ENCODE measurements at regions not wholly inside any gene's neighbourhood (a gene's known extent, or its start where the extent isn't known, plus 50 kb on each side); places are given as distances from the start of the nearest gene placed in this dataset.

DNA sequence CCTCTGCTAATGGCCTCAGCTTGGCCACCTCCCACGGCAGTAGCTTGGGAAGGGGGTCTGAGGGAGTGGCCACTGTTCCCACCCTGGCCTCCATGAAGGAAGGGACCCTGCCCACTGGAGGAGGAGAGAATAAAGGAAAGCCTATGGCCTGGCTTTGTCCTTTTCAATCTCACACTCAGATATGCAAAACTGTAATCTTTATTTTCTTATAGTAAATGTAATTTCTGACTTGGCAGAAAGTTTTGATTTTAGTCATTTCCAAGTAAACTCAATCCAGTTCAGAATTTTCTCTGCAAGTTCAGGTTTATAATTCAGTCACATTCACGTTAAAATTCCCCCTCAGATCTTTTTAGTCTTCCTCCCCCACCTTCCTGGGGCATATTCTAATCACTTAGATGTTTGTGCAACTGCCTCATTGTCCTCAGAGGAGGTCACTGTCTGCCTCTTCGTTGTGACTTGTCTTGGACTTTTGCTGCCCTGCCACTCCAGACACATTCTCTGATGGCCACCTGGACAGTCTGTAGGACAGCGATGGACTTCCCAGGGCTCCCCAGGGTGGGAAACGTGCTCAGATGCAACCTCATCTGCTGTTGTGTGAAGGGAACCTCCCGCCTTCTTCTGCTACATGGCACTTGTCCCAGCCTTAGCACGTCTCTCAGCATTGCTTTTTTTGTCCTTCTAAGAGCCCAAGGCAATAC, 222.8 kb upstream of the TBL1XR1 start:
- no peak overlapping the region for H3K4me3 ChIP-seq
- no peak for DNase-seq (ENCODE audit: low spot score in 2 of 2)
- TF ChIP-seq, protein P1, sequence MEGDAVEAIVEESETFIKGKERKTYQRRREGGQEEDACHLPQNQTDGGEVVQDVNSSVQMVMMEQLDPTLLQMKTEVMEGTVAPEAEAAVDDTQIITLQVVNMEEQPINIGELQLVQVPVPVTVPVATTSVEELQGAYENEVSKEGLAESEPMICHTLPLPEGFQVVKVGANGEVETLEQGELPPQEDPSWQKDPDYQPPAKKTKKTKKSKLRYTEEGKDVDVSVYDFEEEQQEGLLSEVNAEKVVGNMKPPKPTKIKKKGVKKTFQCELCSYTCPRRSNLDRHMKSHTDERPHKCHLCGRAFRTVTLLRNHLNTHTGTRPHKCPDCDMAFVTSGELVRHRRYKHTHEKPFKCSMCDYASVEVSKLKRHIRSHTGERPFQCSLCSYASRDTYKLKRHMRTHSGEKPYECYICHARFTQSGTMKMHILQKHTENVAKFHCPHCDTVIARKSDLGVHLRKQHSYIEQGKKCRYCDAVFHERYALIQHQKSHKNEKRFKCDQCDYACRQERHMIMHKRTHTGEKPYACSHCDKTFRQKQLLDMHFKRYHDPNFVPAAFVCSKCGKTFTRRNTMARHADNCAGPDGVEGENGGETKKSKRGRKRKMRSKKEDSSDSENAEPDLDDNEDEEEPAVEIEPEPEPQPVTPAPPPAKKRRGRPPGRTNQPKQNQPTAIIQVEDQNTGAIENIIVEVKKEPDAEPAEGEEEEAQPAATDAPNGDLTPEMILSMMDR (IDR thresholded peaks at IDR 0.05), result no peak
- no peaks in the 10 kb centered on the region for H3K36me3 ChIP-seq
- intact Hi-C loops (cut with DNase I), result no loop called here
- no peaks in the 10 kb centered on the region for H3K9me3 ChIP-seq
- no peaks in the 10 kb centered on the region for H3K27me3 ChIP-seq
- no peaks in the 10 kb centered on the region for H3K4me1 ChIP-seq
- H3K27ac ChIP-seq, result no peak overlapping the region

DNA sequence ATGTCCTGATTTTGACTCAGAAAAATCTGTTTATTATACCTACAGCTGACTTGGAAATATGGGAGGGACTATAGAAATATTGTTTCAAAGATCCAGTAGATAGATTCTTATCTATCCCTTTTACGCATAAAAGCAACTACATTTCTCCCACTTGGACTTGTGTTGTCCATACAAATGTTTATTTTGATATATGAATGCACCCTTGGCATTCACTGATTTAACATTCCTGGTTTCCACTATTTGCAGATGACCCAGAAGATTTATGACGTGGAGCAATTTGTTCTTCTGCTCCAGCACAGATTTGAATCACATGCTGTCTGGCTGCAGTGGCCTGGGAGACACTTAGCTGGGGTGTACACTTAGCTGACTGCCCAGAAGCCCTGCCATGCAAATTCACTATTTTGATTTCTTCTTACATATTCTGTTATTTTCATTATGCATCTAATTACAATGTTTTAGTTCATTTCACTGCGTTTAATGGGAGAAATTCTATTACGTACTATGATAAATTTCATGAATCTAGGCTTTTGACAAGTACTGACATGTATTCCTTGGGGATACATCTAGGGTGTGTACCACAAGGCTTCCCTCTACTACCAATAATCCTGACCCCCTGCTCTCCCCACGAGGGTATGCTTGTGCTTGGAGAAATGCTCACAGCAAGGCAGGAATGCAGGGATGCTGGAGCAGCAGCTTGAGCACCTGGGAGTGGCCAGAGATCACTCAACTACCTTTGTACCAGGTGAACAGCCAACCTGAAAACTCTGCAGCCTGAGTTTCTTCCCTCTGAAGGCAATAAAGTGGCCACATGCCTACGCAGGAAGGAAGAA, 223.6 kb upstream of the TBL1XR1 start:
- H3K27ac ChIP-seq, result no peak overlapping the region
- intact Hi-C loops (cut with DNase I), result no loop called here
- H3K4me1 ChIP-seq, result no peaks in the 10 kb centered on the region
- no peaks in the 10 kb centered on the region for H3K9me3 ChIP-seq
- no peaks in the 10 kb centered on the region for H3K36me3 ChIP-seq
- no peaks in the 10 kb centered on the region for H3K27me3 ChIP-seq
- no peak for DNase-seq (ENCODE audit: low spot score in 2 of 2)
- TF ChIP-seq, protein P1 (IDR thresholded peaks at IDR 0.05), result no peak
- H3K4me3 ChIP-seq, result no peak overlapping the region

DNA sequence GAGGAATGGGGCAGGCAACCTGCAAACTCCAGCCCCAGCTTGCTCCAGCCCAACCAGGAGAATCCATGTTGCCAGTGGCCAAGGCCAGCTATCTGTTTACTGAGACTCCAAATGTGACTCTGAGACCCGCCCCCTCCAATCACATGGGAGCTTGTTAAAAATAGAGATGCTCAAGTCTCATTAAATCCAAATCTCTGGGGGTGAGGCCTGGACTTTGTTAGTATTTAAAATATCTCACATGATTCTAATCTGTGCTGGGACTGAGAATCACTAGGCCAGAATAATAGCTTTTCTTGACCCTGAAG, 224.2 kb upstream of the TBL1XR1 start:
- H3K27me3 ChIP-seq, result no peaks in the 10 kb centered on the region
- TF ChIP-seq, protein P1 (IDR thresholded peaks at IDR 0.05), result no peak
- no peaks in the 10 kb centered on the region for H3K36me3 ChIP-seq
- H3K27ac ChIP-seq, result no peak overlapping the region
- no peaks in the 10 kb centered on the region for H3K9me3 ChIP-seq
- intact Hi-C loops (cut with DNase I), result no loop called here
- H3K4me1 ChIP-seq, result no peaks in the 10 kb centered on the region
- no peak overlapping the region for H3K4me3 ChIP-seq
- no peak for DNase-seq (ENCODE audit: low spot score in 2 of 2)

DNA sequence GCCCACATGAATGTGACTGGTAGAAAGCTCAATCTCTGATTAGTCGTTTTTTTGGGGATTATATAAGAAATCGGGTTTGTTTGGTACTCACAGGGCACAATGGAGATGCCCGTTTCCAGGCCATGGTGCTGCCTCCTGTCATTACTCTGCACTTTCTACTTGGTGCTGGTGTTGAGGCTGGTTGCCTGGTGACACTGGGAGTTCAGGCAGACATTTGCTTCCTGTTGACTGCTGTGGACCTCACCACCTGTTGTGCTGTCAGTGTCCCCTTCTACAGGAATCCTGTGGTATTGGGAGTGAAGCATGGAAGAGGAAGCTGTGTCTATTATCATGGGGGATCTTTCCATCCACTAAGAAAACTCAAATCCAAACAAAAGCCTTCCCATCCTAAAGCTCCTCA, 227.2 kb upstream of the TBL1XR1 start:
- Histone ChIP-seq H3K4me1 (no peaks in the 10 kb centered on the region), H3K27me3 (no peaks in the 10 kb centered on the region), H3K9me3 (no peaks in the 10 kb centered on the region), H3K4me3 (no peak overlapping the region), H3K36me3 (no peaks in the 10 kb centered on the region), H3K27ac (no peak overlapping the region)
- no peak for DNase-seq (ENCODE audit: low spot score in 2 of 2)
- intact Hi-C loops (cut with DNase I), result no loop called here
- TF ChIP-seq, protein P1 (IDR thresholded peaks at IDR 0.05), result no peak

DNA sequence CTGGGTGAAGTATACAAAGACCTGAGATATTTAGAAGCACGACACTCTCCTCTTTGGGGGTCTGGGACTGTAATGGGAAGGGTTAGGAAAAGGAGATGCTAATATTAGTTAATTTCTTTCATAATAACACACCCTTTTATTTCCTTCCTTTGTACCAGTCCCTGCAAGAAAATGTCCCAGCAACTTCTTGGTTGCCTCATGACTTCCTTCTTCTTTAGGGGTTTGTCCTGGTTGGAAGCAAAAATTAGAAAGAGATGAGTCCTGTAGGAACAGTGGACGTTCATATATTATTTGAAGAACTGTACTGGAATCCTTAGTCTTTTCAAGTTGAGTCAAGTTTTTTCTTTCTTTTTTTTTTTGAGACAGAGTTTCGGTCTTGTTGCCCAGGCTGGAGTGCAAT, 227.8 kb upstream of the TBL1XR1 start:
- Histone ChIP-seq H3K4me3 (no peak overlapping the region), H3K36me3 (no peaks in the 10 kb centered on the region), H3K9me3 (no peaks in the 10 kb centered on the region), H3K27me3 (no peaks in the 10 kb centered on the region), H3K4me1 (no peaks in the 10 kb centered on the region), H3K27ac (no peak overlapping the region)
- TF ChIP-seq, protein P1 (IDR thresholded peaks at IDR 0.05), result no peak
- no peak for DNase-seq (ENCODE audit: low spot score in 2 of 2)
- intact Hi-C loops (cut with DNase I), result no loop called here

All from ascending aorta (tissue), 2 donors.